Breast epithelium (tissue), 3 donors: ENCODE measurements at regions not wholly inside any gene's neighbourhood (a gene's known extent, or its start where the extent isn't known, plus 50 kb on each side); places are given as distances from the start of the nearest gene placed in this dataset.

ENCODE experiments used
- CTCF ChIP-seq, 3 donors: fragments of 450-650 bp; IDR thresholded peaks; one replicate each; pipeline ENCODE4 v1.5.1; 2016 to 2017; ENCODE audit warnings: antibody characterized with exemption in 3 of 3, mild to moderate bottlenecking in 3 of 3, moderate library complexity in 3 of 3
- POLR2A ChIP-seq: fragments of 450-650 bp; IDR thresholded peaks from one replicate; pipeline ENCODE4 v1.6.1; 2016; ENCODE audit warnings: antibody characterized with exemption, mild to moderate bottlenecking, moderate library complexity

DNA sequence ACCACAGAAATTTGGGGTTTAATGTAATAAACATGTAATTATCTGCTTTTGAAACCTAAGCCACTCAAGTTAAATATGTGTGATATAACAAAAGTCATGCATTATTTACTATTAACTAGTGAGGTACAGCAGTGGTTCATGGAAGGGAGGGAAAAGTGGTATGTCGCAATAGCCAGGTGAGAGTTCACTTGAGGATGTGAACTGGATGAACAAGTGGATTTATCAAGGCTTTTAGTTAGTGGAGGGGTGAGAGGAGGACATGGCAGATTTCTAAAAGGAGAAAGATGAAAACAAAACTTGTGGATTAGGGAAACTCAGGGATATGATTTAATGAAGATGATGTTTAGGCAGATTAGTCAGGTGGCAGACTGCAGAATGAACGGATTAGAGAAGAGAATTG is 141.3 kb upstream of the NFIB start:
- TF ChIP-seq CTCF (IDR thresholded peaks at IDR 0.05) (no peak), POLR2A (no peak)
